Naive thymus-derived CD8-positive, alpha-beta T cell (primary cell): ENCODE measurements at regions not wholly inside any gene's neighbourhood (a gene's known extent, or its start where the extent isn't known, plus 50 kb on each side); places are given as distances from the start of the nearest gene placed in this dataset.
A peak's percentile ranks its signal among the peaks of the same experiment; 100 is the strongest.

Experiments
- ATAC-seq, 2 donors: fragments of 150-1000 bp; cut with Tn5 transposase in 1 of 2; sonication (Bioruptor Pico), chemical (Tn5 transposase) in 1 of 2; 1 replicate in 1 of 2; 2 replicates in 1 of 2; pipeline ENCODE4 v1.10.0; 2021; ENCODE audit warnings: mild to moderate bottlenecking in 2 of 2, moderate library complexity in 2 of 2
- POLR2A ChIA-PET: fragments of 350-600 bp; sonication (Branson Sonifier 250); formaldehyde crosslinking; loops from one replicate; lab custom pipeline; 2021; ENCODE audit warnings: antibody characterized with exemption; lab: Charles Lee
- DNase-seq, 10 donors: peaks; one replicate each; pipeline versions ENCODE4 v3.0.0 to v3.0.0-alpha.2; 2020 to 2022
- H3K27ac Mint-ChIP-seq, 10 donors: one replicate each; pipeline ENCODE4 v1.8.0; 2020 to 2022; ENCODE audit warnings: mild to moderate bottlenecking in 10 of 10, mixed read lengths in 10 of 10, moderate library complexity in 4 of 10, inconsistent platforms in 1 of 10
- H3K27me3 Mint-ChIP-seq, 5 donors: one replicate each; pipeline ENCODE4 v1.8.0; 2021 to 2022; ENCODE audit warnings: mixed read lengths in 5 of 5
- H3K36me3 Mint-ChIP-seq, 3 donors: one replicate each; pipeline ENCODE4 v1.8.0; 2020 to 2022; ENCODE audit warnings: mixed read lengths in 3 of 3, mild to moderate bottlenecking in 2 of 3, inconsistent platforms in 1 of 3
- H3K4me1 Mint-ChIP-seq, 4 donors: one replicate each; pipeline ENCODE4 v1.8.0; 2021 to 2022; ENCODE audit warnings: mixed read lengths in 4 of 4
- H3K4me3 Mint-ChIP-seq, 10 donors: one replicate each; pipeline ENCODE4 v1.8.0; 2020 to 2022; ENCODE audit warnings: mild to moderate bottlenecking in 10 of 10, mixed read lengths in 10 of 10, moderate library complexity in 6 of 10, inconsistent platforms in 1 of 10
- H3K9me3 Mint-ChIP-seq, 9 donors: one replicate each; pipeline ENCODE4 v1.8.0; 2020 to 2022; ENCODE audit warnings: mixed read lengths in 9 of 9, mild to moderate bottlenecking in 3 of 9, inconsistent platforms in 1 of 9, moderate library complexity in 1 of 9

- Mint-ChIP-seq H3K4me1 (no peaks in the 10 kb centered on the region), H3K9me3 (peaks cover 0 to 2% (median 0%) of the 10 kb centered on the region in 9 donors), H3K36me3 (no peaks in the 10 kb centered on the region), H3K27ac (no peak overlapping the region), H3K27me3 (peaks cover 0 to 39% (median 8%) of the 10 kb centered on the region in 5 donors), H3K4me3 (no peak overlapping the region)
- no peak for DNase-seq
- POLR2A ChIA-PET, result no interaction called here
- ATAC-seq, result no peak
Measured at GRCh38 chr4:54359919-54360650, 131.0 kb downstream of the PDGFRA start.

GRCh38 chr4:54363037-54363436 lies 133.9 kb downstream of the PDGFRA start:
- Mint-ChIP-seq H3K9me3 (peaks cover 0 to 2% (median 0%) of the 10 kb centered on the region in 9 donors), H3K27ac (no peak overlapping the region), H3K27me3 (peaks cover 2 to 33% (median 6%) of the 10 kb centered on the region in 5 donors), H3K4me1 (no peaks in the 10 kb centered on the region), H3K36me3 (no peaks in the 10 kb centered on the region), H3K4me3 (no peak overlapping the region)
- POLR2A ChIA-PET, result no interaction called here
- DNase-seq (no peak), ATAC-seq (no peak)

- Mint-ChIP-seq H3K9me3 (no peaks in the 10 kb centered on the region), H3K36me3 (no peaks in the 10 kb centered on the region), H3K27me3 (peaks cover 2 to 33% (median 9%) of the 10 kb centered on the region in 5 donors), H3K4me1 (no peaks in the 10 kb centered on the region), H3K4me3 (no peak overlapping the region), H3K27ac (no peak overlapping the region)
- POLR2A ChIA-PET, result no interaction called here
- no peak for DNase-seq
- no peak for ATAC-seq
Measured at GRCh38 chr4:54365691-54366090, 136.6 kb downstream of the PDGFRA start.

- no peaks in the 10 kb centered on the region for H3K36me3 Mint-ChIP-seq
- H3K9me3 Mint-ChIP-seq, result no peaks in the 10 kb centered on the region
- peaks cover 2 to 33% (median 9%) of the 10 kb centered on the region in 5 donors for H3K27me3 Mint-ChIP-seq
- H3K4me3 Mint-ChIP-seq, result no peak overlapping the region
- no peaks in the 10 kb centered on the region for H3K4me1 Mint-ChIP-seq
- POLR2A ChIA-PET, result no interaction called here
- ATAC-seq, result no peak
- H3K27ac Mint-ChIP-seq, result no peak overlapping the region
- DNase-seq, result no peak
Measured at GRCh38 chr4:54367059-54367458, 138.0 kb downstream of the PDGFRA start.

- H3K9me3 Mint-ChIP-seq, result no peaks in the 10 kb centered on the region
- H3K4me3 Mint-ChIP-seq, result no peak overlapping the region
- POLR2A ChIA-PET, result no interaction called here
- peaks cover 2 to 28% (median 9%) of the 10 kb centered on the region in 5 donors for H3K27me3 Mint-ChIP-seq
- no peaks in the 10 kb centered on the region for H3K4me1 Mint-ChIP-seq
- H3K36me3 Mint-ChIP-seq, result no peaks in the 10 kb centered on the region
- ATAC-seq, result no peak
- no peak for DNase-seq
- no peak overlapping the region for H3K27ac Mint-ChIP-seq
Measured at GRCh38 chr4:54368281-54369265, 139.5 kb downstream of the PDGFRA start.

- peaks cover 0 to 19% (median 8%) of the 10 kb centered on the region in 5 donors for H3K27me3 Mint-ChIP-seq
- POLR2A ChIA-PET, result no interaction called here
- no peak for ATAC-seq
Measured at GRCh38 chr4:54371173-54371572, 142.1 kb downstream of the PDGFRA start.

GRCh38 chr4:54372951-54373350 lies 143.9 kb downstream of the PDGFRA start:
- H3K4me3 Mint-ChIP-seq, result no peak overlapping the region
- no peaks in the 10 kb centered on the region for H3K9me3 Mint-ChIP-seq
- no peak overlapping the region for H3K27ac Mint-ChIP-seq
- DNase-seq, result no peak
- POLR2A ChIA-PET, result no interaction called here
- no peak for ATAC-seq
- no peaks in the 10 kb centered on the region for H3K4me1 Mint-ChIP-seq
- peaks cover 0 to 18% (median 4%) of the 10 kb centered on the region in 5 donors for H3K27me3 Mint-ChIP-seq
- no peaks in the 10 kb centered on the region for H3K36me3 Mint-ChIP-seq

More at GRCh38 chr4:54371173-54371572, 142.1 kb downstream of the PDGFRA start:
- Mint-ChIP-seq H3K4me1 (no peaks in the 10 kb centered on the region), H3K9me3 (no peaks in the 10 kb centered on the region), H3K4me3 (no peak overlapping the region), H3K27ac (no peak overlapping the region), H3K36me3 (no peaks in the 10 kb centered on the region)
- no peak for DNase-seq

- H3K4me3 Mint-ChIP-seq, result no peak overlapping the region
- H3K9me3 Mint-ChIP-seq, result peaks cover 0 to under 1% (median 0%) of the 10 kb centered on the region in 9 donors
- POLR2A ChIA-PET, result no interaction called here
- H3K27ac Mint-ChIP-seq, result no peak overlapping the region
- no peaks in the 10 kb centered on the region for H3K4me1 Mint-ChIP-seq
- ATAC-seq (no peak), DNase-seq (no peak)
- H3K27me3 Mint-ChIP-seq, result peaks cover 0 to 15% (median 3%) of the 10 kb centered on the region in 5 donors
- H3K36me3 Mint-ChIP-seq, result no peaks in the 10 kb centered on the region
Measured at GRCh38 chr4:54373718-54374210, 144.7 kb downstream of the PDGFRA start.

GRCh38 chr4:54378461-54378860 lies 149.4 kb downstream of the PDGFRA start:
- H3K9me3 Mint-ChIP-seq, result peaks cover 0 to 7% (median 0%) of the 10 kb centered on the region in 9 donors
- no peak for DNase-seq
- POLR2A ChIA-PET, result no interaction called here
- no peak overlapping the region for H3K27ac Mint-ChIP-seq
- H3K4me1 Mint-ChIP-seq, result no peaks in the 10 kb centered on the region
- peaks cover 0 to 8% (median 3%) of the 10 kb centered on the region in 5 donors for H3K27me3 Mint-ChIP-seq
- no peak overlapping the region for H3K4me3 Mint-ChIP-seq
- no peaks in the 10 kb centered on the region for H3K36me3 Mint-ChIP-seq
- no peak for ATAC-seq

GRCh38 chr4:54384152-54384551 lies 155.1 kb downstream of the PDGFRA start:
- ATAC-seq, result no peak
- DNase-seq, result no peak
- Mint-ChIP-seq H3K27me3 (peaks cover 0 to 5% (median under 1%) of the 10 kb centered on the region in 5 donors), H3K9me3 (peaks cover 0 to 4% (median 0%) of the 10 kb centered on the region in 9 donors), H3K27ac (no peak overlapping the region), H3K4me3 (no peak overlapping the region), H3K4me1 (no peaks in the 10 kb centered on the region), H3K36me3 (no peaks in the 10 kb centered on the region)
- POLR2A ChIA-PET, result no interaction called here

GRCh38 chr4:54384563-54384962 lies 155.5 kb downstream of the PDGFRA start:
- Mint-ChIP-seq H3K4me1 (no peaks in the 10 kb centered on the region), H3K27me3 (peaks cover 0 to 5% (median 0%) of the 10 kb centered on the region in 5 donors), H3K9me3 (peaks cover 0 to 4% (median 0%) of the 10 kb centered on the region in 9 donors), H3K27ac (no peak overlapping the region), H3K36me3 (no peaks in the 10 kb centered on the region), H3K4me3 (no peak overlapping the region)
- peak in 3 of 10 donors; percentile 2 to 10 (median 9) for DNase-seq
- POLR2A ChIA-PET, result no interaction called here
- no peak for ATAC-seq

GRCh38 chr4:54386042-54386669 lies 157.1 kb downstream of the PDGFRA start:
- Mint-ChIP-seq H3K4me3 (no peak overlapping the region), H3K36me3 (no peaks in the 10 kb centered on the region), H3K4me1 (no peaks in the 10 kb centered on the region), H3K9me3 (peaks cover 0 to 4% (median 0%) of the 10 kb centered on the region in 9 donors), H3K27ac (no peak overlapping the region), H3K27me3 (peaks cover 0 to 7% (median 5%) of the 10 kb centered on the region in 5 donors)
- ATAC-seq, result no peak
- POLR2A ChIA-PET, result no interaction called here
- DNase-seq, result no peak
